Uterus (tissue), 3 donors: ENCODE measurements at regions not wholly inside any gene's neighbourhood (a gene's known extent, or its start where the extent isn't known, plus 50 kb on each side); places are given as distances from the start of the nearest gene placed in this dataset.

ENCODE experiments used
- DNase-seq, 2 donors: peaks; one replicate each; pipeline ENCODE4 v3.0.0-alpha.2; 2019 to 2020
- H3K27ac ChIP-seq, 2 donors: fragments of 200-600 bp; sonication (generic); 1 replicate in 1 of 2; 2 replicates in 1 of 2; pipeline ENCODE4 v1.5.1; 2016 to 2018
- H3K27me3 ChIP-seq, 2 donors: fragments of 200-600 bp; sonication (generic); one replicate each; pipeline ENCODE4 v1.5.1; 2018 to 2019; ENCODE audit warnings: control low read depth in 1 of 2
- H3K36me3 ChIP-seq, 2 donors: fragments of 200-600 bp; sonication (generic); one replicate each; pipeline ENCODE4 v1.5.1; 2019; ENCODE audit warnings: control low read depth in 1 of 2
- H3K4me1 ChIP-seq, 2 donors: fragments of 200-600 bp; sonication (generic); one replicate each; pipeline ENCODE4 v1.5.1; 2018 to 2019; ENCODE audit warnings: control low read depth in 1 of 2
- H3K4me3 ChIP-seq, 2 donors: fragments of 200-600 bp; sonication (generic); 1 replicate in 1 of 2; 2 replicates in 1 of 2; pipeline ENCODE4 v1.5.1; 2018 to 2019; ENCODE audit warnings: mild to moderate bottlenecking in 1 of 2
- H3K9me3 ChIP-seq, 2 donors: fragments of 200-600 bp; sonication (generic); one replicate each; pipeline ENCODE4 v1.5.1; 2019; ENCODE audit warnings: control low read depth in 1 of 2
- POLR2A ChIP-seq, 2 donors: fragments of 450-650 bp; IDR thresholded peaks; one replicate each; pipeline ENCODE4 v1.6.1; 2016; ENCODE audit warnings: antibody characterized with exemption in 2 of 2, mild to moderate bottlenecking in 1 of 2, moderate library complexity in 1 of 2
- intact Hi-C: fragments of 100-400 bp; cut with DNase I; formaldehyde crosslinking; loops from one replicate; pipeline ENCODE4 v1.15.1; 2023; ENCODE audit warnings: low total_unique reads
- TF ChIP-seq, protein P1 (sequence below), 4 experiments: fragments of 200-600 bp in 2 of 4; fragments of 450-650 bp in 2 of 4; sonication (generic) in 2 of 4; IDR thresholded peaks; one replicate each; pipeline ENCODE4 v1.5.1; 2016 to 2019; ENCODE audit warnings: antibody characterized with exemption in 4 of 4, mild to moderate bottlenecking in 2 of 4, moderate library complexity in 1 of 4
- donor health status: DM: yes; HTN: yes; CAD: no.

DNA sequence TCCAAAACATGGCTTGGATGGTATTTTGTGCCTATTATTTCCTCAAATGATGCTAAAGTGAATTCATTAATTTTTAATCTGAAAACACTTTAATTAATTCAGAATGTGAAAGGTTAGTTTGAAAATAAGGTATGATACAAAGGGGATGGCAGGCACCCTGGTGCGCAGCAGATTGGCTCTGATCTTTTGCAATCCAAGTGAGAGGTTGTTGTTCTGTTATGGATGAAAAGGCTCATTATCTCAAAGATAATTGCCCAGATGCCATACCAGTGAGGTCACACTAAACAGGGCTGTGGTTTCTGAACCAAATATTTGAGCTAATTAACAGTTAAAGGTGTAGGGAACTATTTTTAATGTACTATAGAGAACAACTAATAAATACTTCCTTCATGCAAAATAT is 504.9 kb downstream of the RAPGEF2 start:
- Histone ChIP-seq H3K4me3 (no peak overlapping the region), H3K9me3 (no peaks in the 10 kb centered on the region), H3K36me3 (no peaks in the 10 kb centered on the region), H3K27me3 (no peaks in the 10 kb centered on the region), H3K27ac (no peak overlapping the region), H3K4me1 (no peaks in the 10 kb centered on the region)
- no peak for DNase-seq
- intact Hi-C loops: no loop called here
- TF ChIP-seq POLR2A (IDR thresholded peaks at IDR 0.05): no peak
- TF ChIP-seq, protein P1, sequence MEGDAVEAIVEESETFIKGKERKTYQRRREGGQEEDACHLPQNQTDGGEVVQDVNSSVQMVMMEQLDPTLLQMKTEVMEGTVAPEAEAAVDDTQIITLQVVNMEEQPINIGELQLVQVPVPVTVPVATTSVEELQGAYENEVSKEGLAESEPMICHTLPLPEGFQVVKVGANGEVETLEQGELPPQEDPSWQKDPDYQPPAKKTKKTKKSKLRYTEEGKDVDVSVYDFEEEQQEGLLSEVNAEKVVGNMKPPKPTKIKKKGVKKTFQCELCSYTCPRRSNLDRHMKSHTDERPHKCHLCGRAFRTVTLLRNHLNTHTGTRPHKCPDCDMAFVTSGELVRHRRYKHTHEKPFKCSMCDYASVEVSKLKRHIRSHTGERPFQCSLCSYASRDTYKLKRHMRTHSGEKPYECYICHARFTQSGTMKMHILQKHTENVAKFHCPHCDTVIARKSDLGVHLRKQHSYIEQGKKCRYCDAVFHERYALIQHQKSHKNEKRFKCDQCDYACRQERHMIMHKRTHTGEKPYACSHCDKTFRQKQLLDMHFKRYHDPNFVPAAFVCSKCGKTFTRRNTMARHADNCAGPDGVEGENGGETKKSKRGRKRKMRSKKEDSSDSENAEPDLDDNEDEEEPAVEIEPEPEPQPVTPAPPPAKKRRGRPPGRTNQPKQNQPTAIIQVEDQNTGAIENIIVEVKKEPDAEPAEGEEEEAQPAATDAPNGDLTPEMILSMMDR (IDR thresholded peaks at IDR 0.05): no peak

DNA sequence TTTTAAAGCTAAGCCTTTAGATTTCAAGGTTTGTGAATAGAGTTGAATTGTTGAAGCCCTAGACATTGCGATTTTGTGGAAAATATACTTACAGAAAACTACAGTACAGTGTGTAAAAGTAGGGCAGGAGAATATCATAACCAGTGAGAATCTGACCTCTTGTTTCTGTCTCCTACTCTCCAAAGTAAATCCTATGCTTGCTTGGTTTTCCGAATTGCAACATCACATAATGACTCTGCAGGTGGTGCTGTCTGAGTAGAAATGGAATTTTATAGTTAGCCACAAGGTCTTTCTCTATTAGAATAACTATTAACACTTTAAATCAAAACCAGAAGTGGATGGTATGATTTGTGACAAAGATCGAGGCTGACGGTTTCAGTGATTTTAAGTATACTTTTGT is 505.6 kb downstream of the RAPGEF2 start:
- H3K36me3 ChIP-seq: no peaks in the 10 kb centered on the region
- TF ChIP-seq, protein P1 (IDR thresholded peaks at IDR 0.05): no peak
- no peak for TF ChIP-seq POLR2A (IDR thresholded peaks at IDR 0.05)
- no peaks in the 10 kb centered on the region for H3K4me1 ChIP-seq
- H3K27me3 ChIP-seq: no peaks in the 10 kb centered on the region
- no peak overlapping the region for H3K4me3 ChIP-seq
- H3K27ac ChIP-seq: no peak overlapping the region
- no peak for DNase-seq
- no peaks in the 10 kb centered on the region for H3K9me3 ChIP-seq
- intact Hi-C loops: no loop called here

DNA sequence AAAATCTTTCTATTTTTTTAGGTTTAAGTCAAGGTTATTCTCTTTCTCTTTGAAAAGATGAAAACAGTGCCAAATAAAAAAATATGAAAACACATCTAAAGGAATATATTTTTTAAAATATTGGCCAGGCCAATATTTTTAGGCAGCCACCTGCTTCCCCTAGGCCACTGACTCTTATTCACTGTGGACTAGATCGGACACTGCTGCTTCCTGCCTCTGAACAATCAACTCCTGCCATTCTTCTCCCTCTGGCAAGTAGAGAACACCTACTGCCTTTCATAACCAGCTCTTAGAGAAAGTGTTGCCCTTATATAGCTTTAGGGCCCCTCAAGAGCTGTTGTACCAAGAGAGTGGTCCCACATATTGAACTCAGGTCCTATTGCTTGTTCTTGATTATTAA is 529.2 kb downstream of the RAPGEF2 start:
- Histone ChIP-seq H3K9me3 (no peaks in the 10 kb centered on the region), H3K4me1 (no peaks in the 10 kb centered on the region), H3K27ac (no peak overlapping the region), H3K4me3 (no peak overlapping the region), H3K36me3 (no peaks in the 10 kb centered on the region), H3K27me3 (no peaks in the 10 kb centered on the region)
- no peak for DNase-seq
- intact Hi-C loops: no loop called here
- TF ChIP-seq, protein P1 (IDR thresholded peaks at IDR 0.05): no peak
- no peak for TF ChIP-seq POLR2A (IDR thresholded peaks at IDR 0.05)

DNA sequence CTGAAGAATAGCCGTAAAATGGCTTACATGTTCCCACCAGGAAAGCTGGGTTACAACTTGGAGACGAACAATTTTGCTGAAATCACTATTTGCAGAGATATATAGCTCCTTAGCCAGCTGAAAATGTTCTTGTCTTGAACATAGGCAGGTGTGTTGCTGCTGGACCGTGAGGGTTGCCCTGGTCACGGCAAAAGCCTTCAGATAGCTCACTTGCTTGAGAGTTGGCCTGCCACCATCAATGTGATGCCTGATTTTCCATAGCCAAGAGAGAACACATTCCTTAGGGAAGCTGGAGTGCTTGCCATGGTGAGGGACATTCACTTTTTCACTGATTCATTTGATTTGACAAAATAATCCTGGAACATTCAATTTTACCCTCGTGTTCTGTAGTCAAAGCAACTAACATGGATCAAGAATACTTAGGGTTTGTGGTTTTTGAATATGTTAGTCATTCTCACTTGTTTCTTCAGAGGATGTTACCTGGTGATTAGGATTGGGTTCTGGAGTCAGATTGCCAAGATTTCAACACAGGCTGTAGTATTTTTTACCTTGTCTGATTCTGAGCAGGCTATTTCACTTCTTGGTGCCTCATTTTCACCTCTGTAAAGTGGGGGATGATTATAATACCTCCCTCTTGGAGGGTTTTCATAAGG is 536.9 kb downstream of the RAPGEF2 start:
- Histone ChIP-seq H3K9me3 (no peaks in the 10 kb centered on the region), H3K27me3 (no peaks in the 10 kb centered on the region), H3K27ac (no peak overlapping the region), H3K4me3 (no peak overlapping the region), H3K4me1 (no peaks in the 10 kb centered on the region), H3K36me3 (no peaks in the 10 kb centered on the region)
- TF ChIP-seq, protein P1 (IDR thresholded peaks at IDR 0.05): no peak
- TF ChIP-seq POLR2A (IDR thresholded peaks at IDR 0.05): no peak
- no peak for DNase-seq
- intact Hi-C loops: no loop called here

DNA sequence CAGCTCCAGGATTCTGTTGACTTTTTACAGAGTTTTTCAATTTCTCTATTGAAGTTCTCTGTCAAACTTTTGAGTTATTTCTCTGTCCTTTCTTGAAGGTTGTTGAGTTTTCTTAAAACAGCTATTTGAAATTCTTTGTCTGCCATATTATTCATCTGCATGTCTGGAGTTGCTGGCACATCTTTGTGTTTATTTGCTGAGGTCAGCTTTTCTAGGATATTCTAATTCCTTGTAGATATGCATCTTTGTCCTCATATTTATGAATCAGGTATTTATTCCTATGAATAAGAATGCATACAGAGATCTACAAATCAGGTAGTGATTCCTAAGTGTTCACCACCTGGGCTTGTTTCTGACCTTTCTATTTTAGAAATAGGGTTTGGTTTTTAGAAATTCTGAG is 546.4 kb downstream of the RAPGEF2 start:
- Histone ChIP-seq H3K36me3 (no peaks in the 10 kb centered on the region), H3K4me3 (no peak overlapping the region), H3K4me1 (no peaks in the 10 kb centered on the region), H3K9me3 (no peaks in the 10 kb centered on the region), H3K27me3 (no peaks in the 10 kb centered on the region), H3K27ac (no peak overlapping the region)
- intact Hi-C loops: no loop called here
- no peak for DNase-seq
- TF ChIP-seq, protein P1 (IDR thresholded peaks at IDR 0.05): no peak
- no peak for TF ChIP-seq POLR2A (IDR thresholded peaks at IDR 0.05)
